WERI-Rb-1 (cell line): ENCODE measurements at regions not wholly inside any gene's neighbourhood (a gene's known extent, or its start where the extent isn't known, plus 50 kb on each side); places are given as distances from the start of the nearest gene placed in this dataset.

ENCODE experiments used
- DNase-seq: peaks from one replicate; pipeline ENCODE4 v3.0.0-alpha.2; 2020
- H3K27ac ChIP-seq: fragments of 250-450 bp; sonication (Bioruptor Pico); 2 replicates; pipeline ENCODE4 v1.5.1; 2020; ENCODE audit warnings: mild to moderate bottlenecking, moderate library complexity
- H3K27me3 ChIP-seq: fragments of 250-450 bp; sonication (Bioruptor Pico); 2 replicates; pipeline ENCODE4 v1.5.1; 2021; ENCODE audit warnings: mild to moderate bottlenecking, low read depth, moderate library complexity; ENCODE audit not compliant: insufficient read depth, severe bottlenecking
- H3K36me3 ChIP-seq: fragments of 250-450 bp; sonication (Bioruptor Pico); 2 replicates; pipeline ENCODE4 v1.5.1; 2020; ENCODE audit warnings: mild to moderate bottlenecking, moderate library complexity
- H3K4me3 ChIP-seq: 2 replicates; pipeline ENCODE4 v1.5.1; 2011; ENCODE audit warnings: low read depth, mild to moderate bottlenecking, control low read depth, low read length
- H3K9me3 ChIP-seq: fragments of 250-450 bp; sonication (Bioruptor Pico); 2 replicates; pipeline ENCODE4 v1.5.1; 2021; ENCODE audit warnings: mild to moderate bottlenecking, moderate library complexity; ENCODE audit not compliant: severe bottlenecking
- CTCF ChIP-seq: IDR thresholded peaks from 2 replicates; pipeline ENCODE4 v1.5.1; 2011; ENCODE audit warnings: low read depth, mild to moderate bottlenecking, control low read depth, inconsistent platforms, low read length

- peaks cover 12% of the 10 kb centered on the region for H3K9me3 ChIP-seq
- H3K27me3 ChIP-seq: peaks cover 73% of the 10 kb centered on the region
Measured at GRCh38 chr21:35885942-35886541, 174.3 kb downstream of the SETD4 start.

DNA sequence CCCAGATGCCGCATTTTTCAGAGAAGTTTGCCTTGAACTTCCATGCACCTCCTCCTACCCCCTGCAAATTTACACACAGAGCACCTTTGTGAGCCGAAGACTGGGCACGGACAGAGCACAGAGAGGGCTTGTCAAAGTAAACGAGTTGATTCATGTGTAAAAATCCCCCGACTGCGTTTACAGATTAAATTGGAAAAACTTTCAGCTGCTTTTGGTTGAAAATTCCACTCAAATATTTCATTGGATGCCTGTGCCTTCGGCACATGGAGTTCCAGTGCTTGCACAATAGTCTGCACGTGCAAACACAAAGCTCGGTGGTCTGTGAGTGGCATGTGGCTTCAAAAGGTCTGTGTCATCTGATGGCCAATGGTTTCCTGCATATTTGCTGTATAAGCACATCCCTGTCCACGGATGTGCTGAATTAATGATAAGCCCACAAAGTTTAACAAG is 177.5 kb downstream of the SETD4 start:
- DNase-seq: no peak
- H3K36me3 ChIP-seq: no peaks in the 10 kb centered on the region
- peaks cover 94% of the 10 kb centered on the region for H3K27me3 ChIP-seq
- TF ChIP-seq CTCF: no peak
- peaks cover 12% of the 10 kb centered on the region for H3K9me3 ChIP-seq
- H3K4me3 ChIP-seq: no peak overlapping the region
- no peak overlapping the region for H3K27ac ChIP-seq

More at GRCh38 chr21:35885942-35886541, 174.3 kb downstream of the SETD4 start:
- H3K4me3 ChIP-seq: no peak overlapping the region
- no peaks in the 10 kb centered on the region for H3K36me3 ChIP-seq
- DNase-seq: no peak
- no peak for TF ChIP-seq CTCF
- no peak overlapping the region for H3K27ac ChIP-seq

DNA sequence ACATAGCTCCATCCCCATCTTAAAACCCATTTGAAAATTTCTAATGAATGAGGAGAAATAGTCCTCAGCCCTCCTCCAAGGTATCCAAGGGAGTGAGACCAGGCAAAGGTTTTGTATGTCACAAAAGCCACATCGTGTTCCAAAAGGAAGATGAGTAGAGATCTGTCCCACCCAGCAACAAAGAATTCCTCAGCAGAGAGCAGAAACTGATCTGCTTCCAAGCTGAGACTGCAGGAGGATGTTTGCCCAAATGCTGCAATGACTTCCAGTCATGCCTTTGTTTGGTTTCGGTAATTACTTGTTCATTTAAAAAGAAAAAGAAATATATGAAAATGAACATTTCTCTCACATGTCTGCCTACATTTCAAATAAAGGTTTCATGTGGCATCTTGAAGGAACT is 186.9 kb downstream of the SETD4 start:
- Histone ChIP-seq H3K27ac (no peak overlapping the region), H3K9me3 (peaks cover 12% of the 10 kb centered on the region), H3K36me3 (no peaks in the 10 kb centered on the region), H3K4me3 (no peak overlapping the region), H3K27me3 (peaks cover 87% of the 10 kb centered on the region)
- no peak for TF ChIP-seq CTCF
- DNase-seq: no peak

GRCh38 chr21:35871906-35872305 is 188.4 kb downstream of the SETD4 start:
- TF ChIP-seq CTCF: no peak
- Histone ChIP-seq H3K9me3 (peaks cover 15% of the 10 kb centered on the region), H3K27ac (no peak overlapping the region), H3K36me3 (no peaks in the 10 kb centered on the region), H3K4me3 (no peak overlapping the region), H3K27me3 (peaks cover 86% of the 10 kb centered on the region)
- no peak for DNase-seq

DNA sequence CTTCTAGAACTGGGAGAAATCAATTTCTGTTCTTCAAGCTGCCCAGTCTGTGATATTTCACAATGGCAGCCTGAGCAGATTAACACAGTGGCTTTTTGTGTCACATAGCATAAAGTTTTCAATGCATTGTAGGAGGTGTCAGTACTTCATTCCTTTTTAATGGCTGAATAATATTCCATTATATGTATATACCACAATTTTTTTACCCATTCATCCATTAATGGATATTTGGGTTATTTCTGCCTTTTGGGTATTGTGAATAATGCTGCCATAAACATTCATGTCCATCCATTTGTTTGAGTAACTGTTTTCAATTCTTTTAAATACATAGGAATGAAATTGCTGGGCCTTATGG is 191.5 kb downstream of the SETD4 start:
- DNase-seq: no peak
- no peak for TF ChIP-seq CTCF
- H3K36me3 ChIP-seq: no peaks in the 10 kb centered on the region

More for the DNA sequence above, 191.5 kb downstream of the SETD4 start:
- peaks cover 85% of the 10 kb centered on the region for H3K27me3 ChIP-seq
- no peak overlapping the region for H3K27ac ChIP-seq
- peaks cover 13% of the 10 kb centered on the region for H3K9me3 ChIP-seq
- H3K4me3 ChIP-seq: no peak overlapping the region
